GM19372 (cell line): ENCODE measurements at regions not wholly inside any gene's neighbourhood (a gene's known extent, or its start where the extent isn't known, plus 50 kb on each side); places are given as distances from the start of the nearest gene placed in this dataset.
"Not testable (repeated sequence)": the region's sequence is repeated elsewhere in the genome, so short reads cannot be mapped to it uniquely, and the experiment has no call there.

Source experiments
- ATAC-seq: cut with Tn5 transposase; IDR thresholded peaks from one replicate; pipeline ENCODE4 v1.9.1; 2021; ENCODE audit warnings: mild to moderate bottlenecking, low read depth, moderate library complexity; ENCODE audit not compliant: unreplicated experiment

GRCh38 chr13:39803156-39803555, 147.7 kb downstream of the COG6 start:
- ATAC-seq = no peak

GRCh38 chr13:39803851-39804250, 148.4 kb downstream of the COG6 start:
- ATAC-seq = no peak

- no peak for ATAC-seq
These were observed 149.1 kb downstream of the COG6 start for GRCh38 chr13:39804332-39805210.

- ATAC-seq = no peak
These were observed 154.0 kb downstream of the COG6 start for GRCh38 chr13:39809466-39809865.

- ATAC-seq = no peak
These were observed 154.8 kb downstream of the COG6 start for GRCh38 chr13:39810091-39810877.

GRCh38 chr13:39811051-39811450, 155.6 kb downstream of the COG6 start:
- no peak for ATAC-seq

- no peak for ATAC-seq
These were observed 156.2 kb downstream of the COG6 start for GRCh38 chr13:39811696-39812095.

GRCh38 chr13:39815345-39816111, 160.1 kb downstream of the COG6 start:
- no peak for ATAC-seq

GRCh38 chr13:39816936-39817335, 161.5 kb downstream of the COG6 start:
- no peak for ATAC-seq

- ATAC-seq = no peak
These were observed 163.5 kb downstream of the COG6 start for GRCh38 chr13:39818953-39819352.

GRCh38 chr13:39820606-39821005, 165.1 kb downstream of the COG6 start:
- ATAC-seq = no peak

GRCh38 chr13:39821977-39822376, 166.5 kb downstream of the COG6 start:
- no peak for ATAC-seq

- ATAC-seq = no peak
These were observed 167.0 kb downstream of the COG6 start for GRCh38 chr13:39822437-39822836.

GRCh38 chr13:39823063-39823713, 167.7 kb downstream of the COG6 start:
- ATAC-seq = no peak

- no peak for ATAC-seq
These were observed 170.4 kb downstream of the COG6 start for GRCh38 chr13:39825886-39826285.

- ATAC-seq = no peak
These were observed 179.8 kb downstream of the COG6 start for GRCh38 chr13:39835253-39835652.

- no peak for ATAC-seq
These were observed 180.6 kb downstream of the COG6 start for GRCh38 chr13:39836038-39836437.

- ATAC-seq = not testable (repeated sequence)
These were observed 182.4 kb downstream of the COG6 start for GRCh38 chr13:39837866-39838265.

GRCh38 chr13:39840201-39840600, 184.7 kb downstream of the COG6 start:
- no peak for ATAC-seq

- ATAC-seq = no peak
These were observed 191.9 kb downstream of the COG6 start for GRCh38 chr13:39847336-39847735.
